BJ (cell line): ENCODE measurements at regions not wholly inside any gene's neighbourhood (a gene's known extent, or its start where the extent isn't known, plus 50 kb on each side); places are given as distances from the start of the nearest gene placed in this dataset.

ENCODE experiments used
- CTCF ChIA-PET: fragments of 350-600 bp; formaldehyde crosslinking; extraction: SDS; loops from one replicate; lab custom pipeline; 2021; ENCODE audit warnings: antibody characterized with exemption, inconsistent platforms; lab: Yijun Ruan, JAX
- POLR2A ChIA-PET: fragments of 300-600 bp; sonication (Branson Sonifier 250); formaldehyde crosslinking; extraction: SDS; loops from one replicate; lab custom pipeline; 2021; ENCODE audit warnings: antibody characterized with exemption; lab: Charles Lee
- DNase-seq: peaks from one replicate; pipeline ENCODE4 v3.0.0-alpha.2; 2011; ENCODE audit warnings: low read depth
- H3K27me3 ChIP-seq: 2 replicates; pipeline ENCODE4 v1.6.0; 2011; ENCODE audit warnings: low read length; ENCODE audit not compliant: control insufficient read depth, insufficient read depth
- H3K36me3 ChIP-seq: 2 replicates; pipeline ENCODE4 v1.5.1; 2011; ENCODE audit warnings: low read length; ENCODE audit not compliant: control insufficient read depth, insufficient read depth
- H3K4me3 ChIP-seq: 2 replicates; pipeline ENCODE4 v1.5.1; 2011; ENCODE audit warnings: low read depth, mild to moderate bottlenecking, control low read depth, low read length
- TF ChIP-seq, protein P1 (sequence below): IDR thresholded peaks from 2 replicates; pipeline ENCODE4 v1.5.1; 2011; ENCODE audit warnings: low read depth, mild to moderate bottlenecking, control low read depth, inconsistent platforms, low read length, moderate library complexity; ENCODE audit not compliant: insufficient read depth

DNA sequence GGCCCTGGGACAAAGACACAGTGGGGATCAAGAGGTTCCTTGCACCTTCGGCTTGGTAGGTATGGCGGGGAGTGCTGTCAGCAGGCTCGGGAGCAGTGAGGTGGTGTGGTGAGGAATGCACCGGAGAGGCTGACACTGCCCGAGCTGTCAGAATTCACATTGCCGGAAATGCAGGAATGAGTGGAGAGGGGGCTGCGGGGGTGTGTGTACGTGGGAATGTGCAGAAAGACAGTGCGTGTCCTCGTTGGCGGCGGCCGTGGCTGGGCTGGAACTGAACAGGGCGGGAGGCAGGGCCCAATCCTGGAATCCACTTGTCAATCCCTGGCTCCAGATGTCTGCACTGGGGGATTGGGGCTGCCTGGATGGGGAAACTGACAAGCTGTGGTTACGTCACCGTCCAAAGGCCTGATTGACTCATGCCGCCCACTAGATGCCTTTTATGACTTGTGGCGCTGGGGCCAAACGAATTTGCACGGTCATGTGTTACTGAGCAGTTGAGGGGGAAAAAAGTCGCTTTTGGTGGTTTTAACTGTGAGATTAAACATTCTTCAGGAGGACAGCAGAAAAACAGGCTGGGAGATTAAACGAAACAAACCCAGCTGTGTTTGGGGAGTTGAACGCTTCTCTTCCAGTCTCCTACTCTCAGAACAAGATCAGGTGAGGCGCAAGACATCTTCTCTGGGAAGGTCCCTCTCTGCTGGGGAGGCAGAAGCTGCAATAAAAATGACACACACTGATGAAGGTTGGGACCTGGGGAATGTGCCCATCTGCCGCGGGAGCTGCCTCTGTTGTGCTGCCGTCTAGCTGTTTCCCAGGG, 189.4 kb upstream of the GLI2 start:
- H3K4me3 ChIP-seq, result no peak overlapping the region
- ChIA-PET CTCF (interaction anchor here (0.8 to 1.8 kb wide), 10 partner anchors 10 to 233 kb away, joined by 3 to 9 read pairs (median 4); no protein-coding TSS in a partner anchor), POLR2A (interaction anchor here (1.2 kb wide), 1 partner anchor 33 kb away, joined by 3 read pairs; no protein-coding TSS in a partner anchor)
- TF ChIP-seq, protein P1, sequence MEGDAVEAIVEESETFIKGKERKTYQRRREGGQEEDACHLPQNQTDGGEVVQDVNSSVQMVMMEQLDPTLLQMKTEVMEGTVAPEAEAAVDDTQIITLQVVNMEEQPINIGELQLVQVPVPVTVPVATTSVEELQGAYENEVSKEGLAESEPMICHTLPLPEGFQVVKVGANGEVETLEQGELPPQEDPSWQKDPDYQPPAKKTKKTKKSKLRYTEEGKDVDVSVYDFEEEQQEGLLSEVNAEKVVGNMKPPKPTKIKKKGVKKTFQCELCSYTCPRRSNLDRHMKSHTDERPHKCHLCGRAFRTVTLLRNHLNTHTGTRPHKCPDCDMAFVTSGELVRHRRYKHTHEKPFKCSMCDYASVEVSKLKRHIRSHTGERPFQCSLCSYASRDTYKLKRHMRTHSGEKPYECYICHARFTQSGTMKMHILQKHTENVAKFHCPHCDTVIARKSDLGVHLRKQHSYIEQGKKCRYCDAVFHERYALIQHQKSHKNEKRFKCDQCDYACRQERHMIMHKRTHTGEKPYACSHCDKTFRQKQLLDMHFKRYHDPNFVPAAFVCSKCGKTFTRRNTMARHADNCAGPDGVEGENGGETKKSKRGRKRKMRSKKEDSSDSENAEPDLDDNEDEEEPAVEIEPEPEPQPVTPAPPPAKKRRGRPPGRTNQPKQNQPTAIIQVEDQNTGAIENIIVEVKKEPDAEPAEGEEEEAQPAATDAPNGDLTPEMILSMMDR, result peak; percentile 12; the same call in 1 of the 2 replicates
- H3K36me3 ChIP-seq, result no peaks in the 10 kb centered on the region
- H3K27me3 ChIP-seq, result no peaks in the 10 kb centered on the region
- DNase-seq, result peak; percentile 96

DNA sequence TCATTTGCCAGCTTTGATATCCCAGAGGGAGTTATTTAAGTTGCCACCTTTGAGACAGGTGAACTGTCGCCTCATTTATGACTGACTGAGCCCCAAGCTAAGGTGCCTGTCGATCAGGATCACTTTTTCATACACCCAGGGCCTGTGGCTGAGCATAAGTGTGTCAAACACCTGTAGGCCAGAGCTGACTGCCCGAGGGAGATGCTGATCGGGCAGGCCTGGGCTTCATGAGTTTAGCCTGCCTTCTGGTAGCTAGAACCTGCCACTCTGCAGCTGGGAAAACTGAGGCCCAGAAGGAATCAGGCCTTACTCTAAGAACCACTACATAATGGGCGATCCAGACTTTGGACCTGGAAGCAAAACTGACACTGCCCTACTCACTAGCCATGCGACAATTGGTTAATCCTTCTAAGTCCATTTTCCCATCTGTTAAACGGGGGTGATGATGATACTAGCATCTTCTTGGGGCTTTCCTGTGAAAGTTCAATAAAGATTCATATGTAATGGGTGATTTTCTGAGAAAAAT, 188.7 kb upstream of the GLI2 start:
- Histone ChIP-seq H3K36me3 (no peaks in the 10 kb centered on the region), H3K27me3 (no peaks in the 10 kb centered on the region), H3K4me3 (no peak overlapping the region)
- DNase-seq, result no peak
- ChIA-PET POLR2A (interaction anchor here (1.2 kb wide), 1 partner anchor 33 kb away, joined by 3 read pairs; no protein-coding TSS in a partner anchor), CTCF (interaction anchor here (0.8 to 1.8 kb wide), 10 partner anchors 9 to 234 kb away, joined by 3 to 9 read pairs (median 4); no protein-coding TSS in a partner anchor)
- TF ChIP-seq, protein P1, result no peak

DNA sequence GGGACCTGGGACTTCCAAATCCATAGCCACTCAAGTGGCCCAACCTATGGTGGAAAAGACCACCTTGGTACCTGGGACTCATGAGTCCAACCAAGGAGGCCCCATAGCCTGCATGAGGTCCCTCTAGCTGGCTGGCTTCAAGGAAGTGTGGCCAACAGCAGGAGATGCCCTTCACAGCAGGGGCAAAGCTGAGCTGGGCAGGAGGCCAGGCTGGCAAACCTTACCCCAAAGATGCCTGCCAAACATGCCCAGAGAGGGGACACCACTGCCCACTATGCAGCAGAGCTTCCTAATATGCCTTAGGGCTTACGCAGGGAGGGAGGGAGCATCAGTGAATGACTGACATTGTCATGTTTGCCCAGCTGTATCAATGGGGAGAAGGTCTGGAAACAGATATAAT, 188.0 kb upstream of the GLI2 start:
- TF ChIP-seq, protein P1, result no peak
- ChIA-PET CTCF (no interaction called here), POLR2A (no interaction called here)
- no peaks in the 10 kb centered on the region for H3K27me3 ChIP-seq
- no peak overlapping the region for H3K4me3 ChIP-seq
- H3K36me3 ChIP-seq, result no peaks in the 10 kb centered on the region
- DNase-seq, result no peak

DNA sequence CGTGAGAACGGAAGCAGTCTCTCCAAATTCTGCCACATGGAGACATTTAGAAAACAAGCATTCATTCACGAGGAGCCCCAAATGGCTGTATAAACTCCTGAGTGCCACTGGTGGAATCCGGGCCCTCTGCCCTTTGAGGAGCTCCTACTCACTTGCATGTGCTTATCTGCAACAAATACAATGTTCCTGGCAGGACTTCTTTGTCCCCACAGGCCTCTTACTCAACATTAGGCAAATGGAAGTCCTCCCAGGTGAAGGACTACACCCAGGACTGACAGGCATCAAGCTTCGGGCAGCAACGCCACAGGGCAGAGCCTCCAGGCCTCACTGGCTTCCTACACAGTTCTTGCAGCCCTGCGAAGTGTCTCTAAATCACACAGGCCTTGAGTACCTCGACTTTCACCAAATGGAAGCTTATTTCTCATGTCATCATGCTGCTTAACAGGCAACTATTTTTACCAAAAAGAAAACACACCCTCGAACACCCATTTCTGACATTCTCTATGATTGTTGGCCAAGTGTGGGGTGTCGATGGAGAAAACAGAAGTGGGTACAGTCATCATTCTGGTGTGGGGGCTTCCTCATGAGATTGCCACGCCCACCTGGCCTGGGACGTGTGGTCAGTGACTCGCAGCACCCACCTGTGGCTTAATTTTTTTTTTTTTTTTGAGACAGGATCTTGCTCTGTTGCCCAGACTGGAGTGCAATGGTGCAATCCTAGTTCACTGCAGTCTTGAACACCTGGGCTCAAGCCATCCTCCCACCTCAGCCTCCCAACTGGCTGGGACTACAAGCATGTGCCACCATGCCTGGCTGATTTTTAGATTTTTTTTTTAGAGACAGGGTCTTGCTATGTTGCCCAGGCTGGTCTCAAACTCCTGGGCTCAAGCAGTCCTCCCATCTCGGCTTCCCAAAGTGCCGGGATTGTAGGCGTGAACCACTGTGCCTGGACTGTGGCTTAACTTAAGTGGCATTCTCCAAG, 186.8 kb upstream of the GLI2 start:
- Histone ChIP-seq H3K4me3 (no peak overlapping the region), H3K27me3 (no peaks in the 10 kb centered on the region), H3K36me3 (no peaks in the 10 kb centered on the region)
- ChIA-PET CTCF (interaction anchor here (1.0 to 3.9 kb wide), 2 partner anchors 22 to 205 kb away, joined by 3 to 13 read pairs; no protein-coding TSS in a partner anchor), POLR2A (no interaction called here)
- no peak for DNase-seq
- TF ChIP-seq, protein P1, result no peak
